ENCODE measurements at regions not wholly inside any gene's neighbourhood (a gene's known extent, or its start where the extent isn't known, plus 50 kb on each side); places are given as distances from the start of the nearest gene placed in this dataset.

DNA sequence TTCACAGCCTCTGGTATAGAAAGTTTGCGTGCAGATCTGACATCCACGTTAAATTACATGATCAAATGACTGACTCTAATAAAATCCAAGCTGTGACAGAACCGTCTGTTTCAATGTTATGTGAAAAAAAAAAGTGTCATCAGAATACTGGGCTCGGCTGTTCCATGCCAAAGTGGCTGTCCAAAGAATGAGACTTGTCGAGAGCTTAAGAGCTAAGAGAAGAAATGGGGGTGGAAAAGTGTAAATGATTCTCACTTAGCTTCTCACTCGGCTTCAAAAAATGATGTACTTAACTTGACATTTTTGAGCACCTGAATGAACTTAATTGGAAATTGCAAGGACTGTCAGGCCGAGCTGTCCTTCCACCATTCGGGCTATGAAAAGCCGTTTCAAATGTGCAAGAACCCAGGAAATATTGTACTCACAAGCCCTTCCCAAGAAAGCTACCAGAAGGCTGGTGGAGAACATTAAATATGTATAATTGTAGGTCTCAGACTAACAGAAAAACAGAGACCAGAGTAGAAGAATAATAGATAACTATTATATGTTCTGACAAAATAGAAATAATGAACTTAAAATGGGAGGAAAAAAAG lies 78.0 kb downstream of the DIO3 start:
- peaks cover 0 to 3% (median 0%) of the 10 kb centered on the region in 3 donors for H3K27me3 ChIP-seq
- H3K9me3 ChIP-seq: no peaks in the 10 kb centered on the region
- H3K4me1 ChIP-seq: no peaks in the 10 kb centered on the region
- intact Hi-C loops (cut with DNase I; ENCODE audit: low total_unique reads): no loop called here
- H3K27ac ChIP-seq: no peak overlapping the region
- no peaks in the 10 kb centered on the region for H3K36me3 ChIP-seq
- H3K4me3 ChIP-seq: no peak overlapping the region
- ATAC-seq (no peak), DNase-seq (no peak)
- TF ChIP-seq, protein P1, sequence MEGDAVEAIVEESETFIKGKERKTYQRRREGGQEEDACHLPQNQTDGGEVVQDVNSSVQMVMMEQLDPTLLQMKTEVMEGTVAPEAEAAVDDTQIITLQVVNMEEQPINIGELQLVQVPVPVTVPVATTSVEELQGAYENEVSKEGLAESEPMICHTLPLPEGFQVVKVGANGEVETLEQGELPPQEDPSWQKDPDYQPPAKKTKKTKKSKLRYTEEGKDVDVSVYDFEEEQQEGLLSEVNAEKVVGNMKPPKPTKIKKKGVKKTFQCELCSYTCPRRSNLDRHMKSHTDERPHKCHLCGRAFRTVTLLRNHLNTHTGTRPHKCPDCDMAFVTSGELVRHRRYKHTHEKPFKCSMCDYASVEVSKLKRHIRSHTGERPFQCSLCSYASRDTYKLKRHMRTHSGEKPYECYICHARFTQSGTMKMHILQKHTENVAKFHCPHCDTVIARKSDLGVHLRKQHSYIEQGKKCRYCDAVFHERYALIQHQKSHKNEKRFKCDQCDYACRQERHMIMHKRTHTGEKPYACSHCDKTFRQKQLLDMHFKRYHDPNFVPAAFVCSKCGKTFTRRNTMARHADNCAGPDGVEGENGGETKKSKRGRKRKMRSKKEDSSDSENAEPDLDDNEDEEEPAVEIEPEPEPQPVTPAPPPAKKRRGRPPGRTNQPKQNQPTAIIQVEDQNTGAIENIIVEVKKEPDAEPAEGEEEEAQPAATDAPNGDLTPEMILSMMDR (IDR thresholded peaks at IDR 0.05 in 4 of 5, conservative IDR thresholded peaks at IDR 0.05 in 1 of 5): no peak
- TF ChIP-seq POLR2A (IDR thresholded peaks at IDR 0.05): no peak
- in situ Hi-C loops (cut with MboI; ENCODE audit: low sequenced_read_pairs in 4 of 4): no loop called here

- TF ChIP-seq, protein P1 (IDR thresholded peaks at IDR 0.05 in 4 of 5, conservative IDR thresholded peaks at IDR 0.05 in 1 of 5): no peak
- no peak for TF ChIP-seq POLR2A (IDR thresholded peaks at IDR 0.05)
- in situ Hi-C loops (cut with MboI; ENCODE audit: low sequenced_read_pairs in 4 of 4) (no loop called here), intact Hi-C loops (cut with DNase I; ENCODE audit: low total_unique reads) (no loop called here)
- Histone ChIP-seq H3K9me3 (no peaks in the 10 kb centered on the region), H3K27me3 (no peaks in the 10 kb centered on the region), H3K27ac (no peak overlapping the region), H3K36me3 (no peaks in the 10 kb centered on the region), H3K4me3 (no peak overlapping the region), H3K4me1 (no peaks in the 10 kb centered on the region)
- ATAC-seq: no peak
- DNase-seq: no peak
These were observed 82.4 kb downstream of the DIO3 start for GRCh38 chr14:101643651-101644050.

DNA sequence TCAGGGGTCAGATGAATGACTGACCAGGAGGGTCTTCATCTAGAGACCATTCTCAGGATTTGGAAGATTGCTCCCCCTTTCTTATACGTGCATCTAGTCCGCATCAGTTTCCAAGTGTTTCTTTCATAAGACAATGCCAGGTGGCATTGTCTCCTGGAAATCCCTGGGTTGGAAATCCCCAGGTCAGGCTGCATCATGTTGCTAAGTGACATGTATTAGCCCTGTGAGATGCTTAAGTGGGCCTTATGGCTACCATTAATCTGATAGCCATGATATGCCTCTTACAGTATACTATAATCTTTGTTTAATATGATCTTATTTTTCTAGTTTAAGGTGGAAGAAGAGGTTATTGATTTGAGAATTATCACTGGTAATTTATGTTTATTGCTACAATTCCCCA lies 92.8 kb downstream of the DIO3 start:
- no peak overlapping the region for H3K27ac ChIP-seq
- no peaks in the 10 kb centered on the region for H3K4me1 ChIP-seq
- no peak overlapping the region for H3K4me3 ChIP-seq
- no peak for TF ChIP-seq POLR2A (IDR thresholded peaks at IDR 0.05)
- TF ChIP-seq, protein P1 (IDR thresholded peaks at IDR 0.05 in 4 of 5, conservative IDR thresholded peaks at IDR 0.05 in 1 of 5): no peak
- no peak for ATAC-seq
- H3K9me3 ChIP-seq: no peaks in the 10 kb centered on the region
- no peak for DNase-seq
- in situ Hi-C loops (cut with MboI; ENCODE audit: low sequenced_read_pairs in 4 of 4) (loop anchor here in 1 of 4 donors (25.0 kb wide), 1 partner anchor 1242 kb away; no protein-coding TSS in a partner anchor), intact Hi-C loops (cut with DNase I; ENCODE audit: low total_unique reads) (no loop called here)
- peaks cover 4 to 7% (median 7%) of the 10 kb centered on the region in 3 donors for H3K27me3 ChIP-seq
- no peaks in the 10 kb centered on the region for H3K36me3 ChIP-seq

DNA sequence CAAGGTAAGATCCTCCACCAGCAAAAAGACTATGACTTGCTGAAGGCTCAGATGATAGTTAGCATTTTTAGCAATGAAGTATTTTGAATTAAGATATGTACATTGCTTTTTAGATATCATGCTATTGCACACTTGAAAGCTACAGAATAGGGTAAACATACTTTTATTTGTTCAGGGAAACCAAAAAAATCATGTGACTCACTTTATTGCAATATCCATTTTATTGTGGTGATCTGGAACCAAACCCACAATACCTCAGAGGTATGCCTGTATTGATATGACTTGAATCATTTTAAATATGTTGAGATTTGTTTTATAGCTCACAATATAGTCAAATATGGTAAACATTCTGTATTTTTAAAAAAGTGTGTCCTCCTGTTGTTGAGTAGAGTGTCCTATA lies 96.1 kb downstream of the DIO3 start:
- Histone ChIP-seq H3K27me3 (peaks cover 0 to 7% (median 4%) of the 10 kb centered on the region in 3 donors), H3K27ac (no peak overlapping the region), H3K4me3 (no peak overlapping the region), H3K9me3 (no peaks in the 10 kb centered on the region), H3K36me3 (no peaks in the 10 kb centered on the region), H3K4me1 (no peaks in the 10 kb centered on the region)
- DNase-seq: no peak
- ATAC-seq: no peak
- TF ChIP-seq, protein P1 (IDR thresholded peaks at IDR 0.05 in 4 of 5, conservative IDR thresholded peaks at IDR 0.05 in 1 of 5): no peak
- no peak for TF ChIP-seq POLR2A (IDR thresholded peaks at IDR 0.05)
- intact Hi-C loops (cut with DNase I; ENCODE audit: low total_unique reads): no loop called here
- in situ Hi-C loops (cut with MboI; ENCODE audit: low sequenced_read_pairs in 4 of 4): loop anchor here in 1 of 4 donors (25.0 kb wide), 1 partner anchor 1245 kb away; no protein-coding TSS in a partner anchor

All from gastrocnemius medialis (tissue), 4 donors.